Activated CD8-positive, alpha-beta T cell treated with anti-CD3 and anti-CD28 coated beads, Interleukin-2, amount 10 ng/mL, durations not matched to agents 7 days and 5 days (primary cell): ENCODE measurements at regions not wholly inside any gene's neighbourhood (a gene's known extent, or its start where the extent isn't known, plus 50 kb on each side); places are given as distances from the start of the nearest gene placed in this dataset.
"Not testable (repeated sequence)": the region's sequence is repeated elsewhere in the genome, so short reads cannot be mapped to it uniquely, and the experiment has no call there.

Experiments
- ATAC-seq: fragments of 150-1000 bp; cut with Tn5 transposase; one replicate; pipeline ENCODE4 v1.10.0; 2021; ENCODE audit warnings: moderate library complexity
- CTCF ChIA-PET: fragments of 350-600 bp; sonication (Branson Sonifier 250); formaldehyde crosslinking; loops from one replicate; lab custom pipeline; 2021; ENCODE audit warnings: antibody characterized with exemption; lab: Charles Lee
- POLR2A ChIA-PET: fragments of 350-600 bp; sonication (Branson Sonifier 250); formaldehyde crosslinking; loops from one replicate; lab custom pipeline; 2021; ENCODE audit warnings: antibody characterized with exemption; lab: Charles Lee
- DNase-seq: peaks from one replicate; pipeline ENCODE4 v3.0.0-alpha.2; 2020
- H3K27ac Mint-ChIP-seq: one replicate; pipeline ENCODE4 v1.8.0; 2021; ENCODE audit warnings: mild to moderate bottlenecking, mixed read lengths
- H3K27me3 Mint-ChIP-seq: one replicate; pipeline ENCODE4 v1.8.0; 2021; ENCODE audit warnings: low read depth, mixed read lengths
- H3K36me3 Mint-ChIP-seq: one replicate; pipeline ENCODE4 v1.8.0; 2021; ENCODE audit warnings: low read depth, mixed read lengths
- H3K4me1 Mint-ChIP-seq: one replicate; pipeline ENCODE4 v1.8.0; 2021; ENCODE audit warnings: low read depth, mixed read lengths
- H3K4me3 Mint-ChIP-seq: one replicate; pipeline ENCODE4 v1.8.0; 2021; ENCODE audit warnings: mild to moderate bottlenecking, mixed read lengths
- H3K9me3 Mint-ChIP-seq: one replicate; pipeline ENCODE4 v1.8.0; 2022; ENCODE audit warnings: mixed read lengths; ENCODE audit not compliant: insufficient read depth

GRCh38 chr5:101806410-101806809 is 489.7 kb downstream of the SLCO4C1 start:
- ATAC-seq (no peak), DNase-seq (no peak)
- Mint-ChIP-seq H3K27me3 (no peaks in the 10 kb centered on the region), H3K4me3 (no peak overlapping the region), H3K27ac (no peak overlapping the region), H3K36me3 (no peaks in the 10 kb centered on the region), H3K9me3 (no peaks in the 10 kb centered on the region), H3K4me1 (no peaks in the 10 kb centered on the region)
- CTCF ChIA-PET, result no interaction called here
- POLR2A ChIA-PET, result no interaction called here

- Mint-ChIP-seq H3K9me3 (no peaks in the 10 kb centered on the region), H3K27ac (no peak overlapping the region), H3K4me1 (no peaks in the 10 kb centered on the region), H3K36me3 (no peaks in the 10 kb centered on the region), H3K27me3 (no peaks in the 10 kb centered on the region), H3K4me3 (no peak overlapping the region)
- CTCF ChIA-PET, result no interaction called here
- ATAC-seq, result no peak
- no peak for DNase-seq
- POLR2A ChIA-PET, result no interaction called here
Observed at GRCh38 chr5:101796427-101796826, 499.7 kb downstream of the SLCO4C1 start.

GRCh38 chr5:101788797-101789196 is 507.3 kb downstream of the SLCO4C1 start:
- Mint-ChIP-seq H3K9me3 (no peaks in the 10 kb centered on the region), H3K4me3 (no peak overlapping the region), H3K4me1 (no peaks in the 10 kb centered on the region), H3K27me3 (no peaks in the 10 kb centered on the region), H3K27ac (no peak overlapping the region), H3K36me3 (no peaks in the 10 kb centered on the region)
- ChIA-PET POLR2A (no interaction called here), CTCF (interaction anchor here (0.8 kb wide), 1 partner anchor 12 kb away, joined by 3 read pairs; no protein-coding TSS in a partner anchor)
- DNase-seq (no peak), ATAC-seq (no peak)

GRCh38 chr5:101785090-101785489 is 511.0 kb downstream of the SLCO4C1 start:
- DNase-seq, result no peak
- ChIA-PET CTCF (no interaction called here), POLR2A (no interaction called here)
- no peaks in the 10 kb centered on the region for H3K27me3 Mint-ChIP-seq
- no peak for ATAC-seq
- H3K4me3 Mint-ChIP-seq, result no peak overlapping the region
- no peaks in the 10 kb centered on the region for H3K9me3 Mint-ChIP-seq
- no peaks in the 10 kb centered on the region for H3K36me3 Mint-ChIP-seq
- no peak overlapping the region for H3K27ac Mint-ChIP-seq
- H3K4me1 Mint-ChIP-seq, result no peaks in the 10 kb centered on the region

- Mint-ChIP-seq H3K27ac (no peak overlapping the region), H3K9me3 (no peaks in the 10 kb centered on the region), H3K36me3 (no peaks in the 10 kb centered on the region), H3K4me1 (no peaks in the 10 kb centered on the region), H3K4me3 (no peak overlapping the region), H3K27me3 (no peaks in the 10 kb centered on the region)
- ATAC-seq (no peak), DNase-seq (no peak)
- ChIA-PET CTCF (no interaction called here), POLR2A (no interaction called here)
Observed at GRCh38 chr5:101783241-101784013, 512.7 kb downstream of the SLCO4C1 start.

GRCh38 chr5:101782352-101783103 is 513.6 kb downstream of the SLCO4C1 start:
- Mint-ChIP-seq H3K9me3 (no peaks in the 10 kb centered on the region), H3K36me3 (no peaks in the 10 kb centered on the region), H3K4me3 (no peak overlapping the region), H3K4me1 (no peaks in the 10 kb centered on the region), H3K27ac (no peak overlapping the region), H3K27me3 (no peaks in the 10 kb centered on the region)
- DNase-seq (no peak), ATAC-seq (no peak)
- ChIA-PET POLR2A (no interaction called here), CTCF (no interaction called here)

- Mint-ChIP-seq H3K4me1 (no peaks in the 10 kb centered on the region), H3K27ac (no peak overlapping the region), H3K9me3 (no peaks in the 10 kb centered on the region), H3K4me3 (no peak overlapping the region), H3K27me3 (no peaks in the 10 kb centered on the region), H3K36me3 (no peaks in the 10 kb centered on the region)
- DNase-seq (no peak), ATAC-seq (no peak)
- ChIA-PET POLR2A (no interaction called here), CTCF (no interaction called here)
Observed at GRCh38 chr5:101751105-101751504, 545.0 kb downstream of the SLCO4C1 start.

- H3K4me1 Mint-ChIP-seq, DNase-seq, H3K27me3 Mint-ChIP-seq, H3K36me3 Mint-ChIP-seq, POLR2A ChIA-PET, H3K9me3 Mint-ChIP-seq, H3K4me3 Mint-ChIP-seq, H3K27ac Mint-ChIP-seq, CTCF ChIA-PET, ATAC-seq: not testable (repeated sequence)
Observed at GRCh38 chr5:101743000-101743399, 553.1 kb downstream of the SLCO4C1 start.

- Mint-ChIP-seq H3K27me3 (no peaks in the 10 kb centered on the region), H3K9me3 (no peaks in the 10 kb centered on the region), H3K4me1 (no peaks in the 10 kb centered on the region), H3K4me3 (no peak overlapping the region), H3K36me3 (no peaks in the 10 kb centered on the region), H3K27ac (no peak overlapping the region)
- CTCF ChIA-PET, result no interaction called here
- DNase-seq (no peak), ATAC-seq (no peak)
- POLR2A ChIA-PET, result no interaction called here
Observed at GRCh38 chr5:101728933-101729332, 567.2 kb downstream of the SLCO4C1 start.

- H3K9me3 Mint-ChIP-seq, result peaks cover 3% of the 10 kb centered on the region
- H3K4me1 Mint-ChIP-seq, result no peaks in the 10 kb centered on the region
- DNase-seq, result no peak
- CTCF ChIA-PET, result no interaction called here
- POLR2A ChIA-PET, result no interaction called here
- no peaks in the 10 kb centered on the region for H3K27me3 Mint-ChIP-seq
- H3K27ac Mint-ChIP-seq, result no peak overlapping the region
- no peak for ATAC-seq
- no peaks in the 10 kb centered on the region for H3K36me3 Mint-ChIP-seq
- no peak overlapping the region for H3K4me3 Mint-ChIP-seq
Observed at GRCh38 chr5:101721543-101721942, 574.5 kb downstream of the SLCO4C1 start.

GRCh38 chr5:101720033-101720432 is 576.1 kb downstream of the SLCO4C1 start:
- no peak for ATAC-seq
- Mint-ChIP-seq H3K9me3 (peaks cover 3% of the 10 kb centered on the region), H3K4me3 (no peak overlapping the region), H3K36me3 (no peaks in the 10 kb centered on the region), H3K4me1 (no peaks in the 10 kb centered on the region), H3K27me3 (no peaks in the 10 kb centered on the region), H3K27ac (no peak overlapping the region)
- ChIA-PET POLR2A (no interaction called here), CTCF (no interaction called here)
- DNase-seq, result no peak

- no peak for DNase-seq
- Mint-ChIP-seq H3K27me3 (no peaks in the 10 kb centered on the region), H3K4me1 (no peaks in the 10 kb centered on the region), H3K36me3 (no peaks in the 10 kb centered on the region), H3K27ac (no peak overlapping the region), H3K9me3 (peaks cover 3% of the 10 kb centered on the region), H3K4me3 (no peak overlapping the region)
- ChIA-PET POLR2A (no interaction called here), CTCF (no interaction called here)
- ATAC-seq, result no peak
Observed at GRCh38 chr5:101717721-101718120, 578.4 kb downstream of the SLCO4C1 start.
